ENCODE measurements at regions not wholly inside any gene's neighbourhood (a gene's known extent, or its start where the extent isn't known, plus 50 kb on each side); places are given as distances from the start of the nearest gene placed in this dataset.

- TF ChIP-seq, protein P1, sequence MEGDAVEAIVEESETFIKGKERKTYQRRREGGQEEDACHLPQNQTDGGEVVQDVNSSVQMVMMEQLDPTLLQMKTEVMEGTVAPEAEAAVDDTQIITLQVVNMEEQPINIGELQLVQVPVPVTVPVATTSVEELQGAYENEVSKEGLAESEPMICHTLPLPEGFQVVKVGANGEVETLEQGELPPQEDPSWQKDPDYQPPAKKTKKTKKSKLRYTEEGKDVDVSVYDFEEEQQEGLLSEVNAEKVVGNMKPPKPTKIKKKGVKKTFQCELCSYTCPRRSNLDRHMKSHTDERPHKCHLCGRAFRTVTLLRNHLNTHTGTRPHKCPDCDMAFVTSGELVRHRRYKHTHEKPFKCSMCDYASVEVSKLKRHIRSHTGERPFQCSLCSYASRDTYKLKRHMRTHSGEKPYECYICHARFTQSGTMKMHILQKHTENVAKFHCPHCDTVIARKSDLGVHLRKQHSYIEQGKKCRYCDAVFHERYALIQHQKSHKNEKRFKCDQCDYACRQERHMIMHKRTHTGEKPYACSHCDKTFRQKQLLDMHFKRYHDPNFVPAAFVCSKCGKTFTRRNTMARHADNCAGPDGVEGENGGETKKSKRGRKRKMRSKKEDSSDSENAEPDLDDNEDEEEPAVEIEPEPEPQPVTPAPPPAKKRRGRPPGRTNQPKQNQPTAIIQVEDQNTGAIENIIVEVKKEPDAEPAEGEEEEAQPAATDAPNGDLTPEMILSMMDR (IDR thresholded peaks at IDR 0.05) = no peak
- peaks cover 3% of the 10 kb centered on the region for H3K9me3 ChIP-seq
- no peaks in the 10 kb centered on the region for H3K36me3 ChIP-seq (ENCODE audit: low read depth)
- no peak for DNase-seq
- H3K4me1 ChIP-seq (ENCODE audit: low read depth) = no peaks in the 10 kb centered on the region
- intact Hi-C loops (cut with DNase I, micrococcal nuclease) = no loop called here
- no peak overlapping the region for H3K4me3 ChIP-seq
- ATAC-seq = no peak
Measured at GRCh38 chr2:3132466-3132865, 245.2 kb downstream of the EIPR1 start.

- ATAC-seq = no peak
- Histone ChIP-seq H3K9me3 (peaks cover 3% of the 10 kb centered on the region), H3K36me3 (ENCODE audit: low read depth) (no peaks in the 10 kb centered on the region), H3K4me3 (no peak overlapping the region), H3K4me1 (ENCODE audit: low read depth) (no peaks in the 10 kb centered on the region)
- intact Hi-C loops (cut with DNase I, micrococcal nuclease) = no loop called here
- no peak for DNase-seq
- TF ChIP-seq, protein P1 (IDR thresholded peaks at IDR 0.05) = no peak
Measured at GRCh38 chr2:3131636-3132326, 245.8 kb downstream of the EIPR1 start.

DNA sequence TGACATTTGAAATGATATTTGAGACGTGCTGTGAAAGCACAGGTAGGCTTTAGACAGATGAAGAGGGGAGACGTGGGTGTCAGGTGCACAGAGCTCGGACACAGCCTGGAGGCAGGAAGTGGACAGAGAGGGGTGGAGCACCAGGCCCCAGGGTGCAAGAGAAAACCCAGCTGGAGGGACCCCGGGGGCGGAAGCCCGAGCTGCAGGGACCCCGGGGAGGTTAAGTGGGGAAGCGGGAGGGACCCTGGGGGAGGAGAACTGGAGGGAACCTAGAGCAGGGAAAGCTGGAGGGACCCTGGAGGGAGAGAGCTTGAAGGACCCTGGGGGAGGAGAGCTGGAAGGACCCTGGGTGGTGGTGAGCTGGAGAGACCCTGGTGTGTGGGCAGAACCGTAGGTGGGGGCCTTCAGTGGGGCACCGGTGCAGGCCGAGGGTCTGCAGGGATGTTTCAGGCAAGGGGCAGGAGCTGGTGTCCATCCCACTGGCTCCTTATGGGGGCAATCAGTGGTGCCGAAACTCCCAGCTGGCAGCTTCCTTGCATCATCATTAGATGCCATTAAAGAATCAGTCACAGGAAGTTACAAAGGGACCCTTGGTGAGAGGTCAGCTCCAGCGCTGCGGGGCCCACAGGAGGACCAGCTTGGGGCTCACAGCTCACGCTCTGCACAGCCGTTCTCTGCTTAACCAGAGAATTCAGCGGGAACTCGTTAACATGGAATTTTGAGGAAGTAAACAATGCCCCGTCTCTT, 246.6 kb downstream of the EIPR1 start:
- no peak for ATAC-seq
- DNase-seq = no peak
- peaks cover 3% of the 10 kb centered on the region for H3K9me3 ChIP-seq
- intact Hi-C loops (cut with DNase I, micrococcal nuclease) = no loop called here
- no peak overlapping the region for H3K4me3 ChIP-seq
- H3K36me3 ChIP-seq (ENCODE audit: low read depth) = no peaks in the 10 kb centered on the region
- no peaks in the 10 kb centered on the region for H3K4me1 ChIP-seq (ENCODE audit: low read depth)
- TF ChIP-seq, protein P1 (IDR thresholded peaks at IDR 0.05) = no peak

DNA sequence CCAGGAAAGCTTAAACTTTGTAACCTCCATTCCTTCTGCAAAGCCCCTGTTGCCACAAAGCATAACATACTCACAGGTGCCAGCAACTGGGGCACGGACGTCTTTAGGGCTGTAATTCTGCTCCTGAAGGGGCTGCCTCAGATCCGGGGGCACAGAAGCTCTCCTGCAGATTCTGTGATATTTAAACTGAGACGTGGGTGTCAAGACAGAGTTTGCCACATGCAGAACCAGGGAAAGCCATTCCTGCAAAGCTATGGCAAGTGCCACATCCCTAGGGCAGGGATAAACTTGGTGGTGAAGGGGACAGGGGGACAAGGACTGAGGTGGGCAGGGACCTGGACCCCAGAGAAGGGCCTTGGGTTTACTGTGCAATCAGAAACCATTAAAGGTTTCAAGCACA, 247.2 kb downstream of the EIPR1 start:
- Histone ChIP-seq H3K9me3 (peaks cover 3% of the 10 kb centered on the region), H3K4me1 (ENCODE audit: low read depth) (no peaks in the 10 kb centered on the region), H3K36me3 (ENCODE audit: low read depth) (no peaks in the 10 kb centered on the region), H3K4me3 (no peak overlapping the region)
- DNase-seq (no peak), ATAC-seq (no peak)
- intact Hi-C loops (cut with DNase I, micrococcal nuclease) = no loop called here
- TF ChIP-seq, protein P1 (IDR thresholded peaks at IDR 0.05) = no peak

DNA sequence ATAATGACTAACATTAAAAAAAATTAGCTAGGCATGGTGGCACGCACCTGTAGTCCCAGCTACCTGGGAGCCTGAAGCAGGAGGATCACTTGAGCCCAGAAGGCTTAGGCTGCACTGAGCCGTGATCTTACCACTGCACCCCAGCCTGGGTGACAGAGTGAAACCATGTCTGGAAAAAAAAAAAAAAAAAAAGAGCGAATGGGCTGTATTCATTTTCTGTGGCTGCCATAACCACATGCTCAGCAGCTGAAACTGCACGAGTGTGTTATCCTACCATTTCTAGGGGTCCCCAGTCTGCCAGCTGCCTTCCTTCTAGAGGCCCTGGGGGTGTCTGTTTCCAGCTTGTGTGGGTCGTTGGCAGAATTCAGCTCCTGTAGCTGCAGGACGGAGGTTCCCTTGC, 247.8 kb downstream of the EIPR1 start:
- intact Hi-C loops (cut with DNase I, micrococcal nuclease) = no loop called here
- H3K9me3 ChIP-seq = peaks cover 3% of the 10 kb centered on the region
- no peaks in the 10 kb centered on the region for H3K4me1 ChIP-seq (ENCODE audit: low read depth)
- no peak overlapping the region for H3K4me3 ChIP-seq
- DNase-seq (no peak), ATAC-seq (no peak)
- H3K36me3 ChIP-seq (ENCODE audit: low read depth) = no peaks in the 10 kb centered on the region
- TF ChIP-seq, protein P1 (IDR thresholded peaks at IDR 0.05) = no peak

All from mucosa of descending colon (tissue), 3 donors.